ENCODE measurements at regions not wholly inside any gene's neighbourhood (a gene's known extent, or its start where the extent isn't known, plus 50 kb on each side); places are given as distances from the start of the nearest gene placed in this dataset.

- DNase-seq (no peak), ATAC-seq (ENCODE audit: low read depth in 2 of 2) (no peak)
- H3K4me3 ChIP-seq (ENCODE audit: low read depth, low read length) = no peak overlapping the region
- H3K36me3 Mint-ChIP-seq = no peaks in the 10 kb centered on the region
- H3K36me3 ChIP-seq (ENCODE audit: control insufficient read depth, insufficient read depth, low read length) = no peaks in the 10 kb centered on the region
- peaks cover 2 to 4% of the 10 kb centered on the region in 2 experiments for H3K9me3 ChIP-seq (ENCODE audit: control insufficient read depth in 2 of 2, low read length in 2 of 2)
- peaks cover 0 to 33% (median 10%) of the 10 kb centered on the region in 7 donors for H3K9me3 Mint-ChIP-seq
- no peak overlapping the region for H3K27ac ChIP-seq (ENCODE audit: insufficient read depth, low read length, poor library complexity, severe bottlenecking)
- no peaks in the 10 kb centered on the region for H3K4me1 ChIP-seq (ENCODE audit: control insufficient read depth, insufficient read depth, low read length, poor library complexity, severe bottlenecking)
- H3K27me3 ChIP-seq (ENCODE audit: control insufficient read depth, insufficient read depth, low read length) = no peaks in the 10 kb centered on the region
- no peaks in the 10 kb centered on the region for H3K27me3 Mint-ChIP-seq
- no peaks in the 10 kb centered on the region for H3K4me1 Mint-ChIP-seq
- no peak overlapping the region for H3K4me3 Mint-ChIP-seq
- H3K27ac Mint-ChIP-seq = no peak overlapping the region
These were observed 2413.8 kb upstream of the RAG2 start for GRCh38 chr11:39011797-39012196.

GRCh38 chr11:38990841-38991240 lies 2392.8 kb upstream of the RAG2 start:
- Histone ChIP-seq H3K4me1 (ENCODE audit: control insufficient read depth, insufficient read depth, low read length, poor library complexity, severe bottlenecking) (no peaks in the 10 kb centered on the region), H3K4me3 (ENCODE audit: low read depth, low read length) (no peak overlapping the region), H3K36me3 (ENCODE audit: control insufficient read depth, insufficient read depth, low read length) (no peaks in the 10 kb centered on the region), H3K9me3 (ENCODE audit: control insufficient read depth in 2 of 2, low read length in 2 of 2) (peaks cover 2 to 11% of the 10 kb centered on the region in 2 experiments), H3K27me3 (ENCODE audit: control insufficient read depth, insufficient read depth, low read length) (no peaks in the 10 kb centered on the region), H3K27ac (ENCODE audit: insufficient read depth, low read length, poor library complexity, severe bottlenecking) (no peak overlapping the region)
- H3K36me3 Mint-ChIP-seq = no peaks in the 10 kb centered on the region
- ATAC-seq (ENCODE audit: low read depth in 2 of 2) (no peak), DNase-seq (no peak)
- H3K27ac Mint-ChIP-seq = no peak overlapping the region
- H3K27me3 Mint-ChIP-seq = no peaks in the 10 kb centered on the region
- H3K9me3 Mint-ChIP-seq = peaks cover 4 to 18% (median 14%) of the 10 kb centered on the region in 7 donors
- H3K4me3 Mint-ChIP-seq = no peak overlapping the region
- no peaks in the 10 kb centered on the region for H3K4me1 Mint-ChIP-seq

GRCh38 chr11:38990139-38990538 lies 2392.1 kb upstream of the RAG2 start:
- Histone ChIP-seq H3K4me3 (ENCODE audit: low read depth, low read length) (no peak overlapping the region), H3K36me3 (ENCODE audit: control insufficient read depth, insufficient read depth, low read length) (no peaks in the 10 kb centered on the region), H3K9me3 (ENCODE audit: control insufficient read depth in 2 of 2, low read length in 2 of 2) (peaks cover 2 to 11% of the 10 kb centered on the region in 2 experiments), H3K27ac (ENCODE audit: insufficient read depth, low read length, poor library complexity, severe bottlenecking) (no peak overlapping the region), H3K27me3 (ENCODE audit: control insufficient read depth, insufficient read depth, low read length) (no peaks in the 10 kb centered on the region), H3K4me1 (ENCODE audit: control insufficient read depth, insufficient read depth, low read length, poor library complexity, severe bottlenecking) (no peaks in the 10 kb centered on the region)
- no peak for ATAC-seq (ENCODE audit: low read depth in 2 of 2)
- H3K9me3 Mint-ChIP-seq = peaks cover 4 to 25% (median 15%) of the 10 kb centered on the region in 7 donors
- no peaks in the 10 kb centered on the region for H3K36me3 Mint-ChIP-seq
- H3K27ac Mint-ChIP-seq = no peak overlapping the region
- no peaks in the 10 kb centered on the region for H3K4me1 Mint-ChIP-seq
- no peak overlapping the region for H3K4me3 Mint-ChIP-seq
- no peaks in the 10 kb centered on the region for H3K27me3 Mint-ChIP-seq
- DNase-seq = no peak

- no peaks in the 10 kb centered on the region for H3K27me3 ChIP-seq (ENCODE audit: control insufficient read depth, insufficient read depth, low read length)
- Mint-ChIP-seq H3K27ac (no peak overlapping the region), H3K4me1 (no peaks in the 10 kb centered on the region), H3K4me3 (no peak overlapping the region), H3K9me3 (peaks cover 4 to 28% (median 15%) of the 10 kb centered on the region in 7 donors), H3K27me3 (no peaks in the 10 kb centered on the region), H3K36me3 (no peaks in the 10 kb centered on the region)
- H3K36me3 ChIP-seq (ENCODE audit: control insufficient read depth, insufficient read depth, low read length) = no peaks in the 10 kb centered on the region
- no peaks in the 10 kb centered on the region for H3K4me1 ChIP-seq (ENCODE audit: control insufficient read depth, insufficient read depth, low read length, poor library complexity, severe bottlenecking)
- ATAC-seq (ENCODE audit: low read depth in 2 of 2) = no peak
- H3K27ac ChIP-seq (ENCODE audit: insufficient read depth, low read length, poor library complexity, severe bottlenecking) = no peak overlapping the region
- no peak overlapping the region for H3K4me3 ChIP-seq (ENCODE audit: low read depth, low read length)
- peaks cover 2 to 8% of the 10 kb centered on the region in 2 experiments for H3K9me3 ChIP-seq (ENCODE audit: control insufficient read depth in 2 of 2, low read length in 2 of 2)
- no peak for DNase-seq
These were observed 2390.9 kb upstream of the RAG2 start for GRCh38 chr11:38988908-38989307.

GRCh38 chr11:38972220-38972619 lies 2374.2 kb upstream of the RAG2 start:
- no peak overlapping the region for H3K4me3 ChIP-seq (ENCODE audit: low read depth, low read length)
- H3K9me3 Mint-ChIP-seq = peaks cover 1 to 14% (median 7%) of the 10 kb centered on the region in 7 donors
- H3K9me3 ChIP-seq (ENCODE audit: control insufficient read depth in 2 of 2, low read length in 2 of 2) = no peaks in the 10 kb centered on the region
- H3K4me3 Mint-ChIP-seq = no peak overlapping the region
- H3K27me3 ChIP-seq (ENCODE audit: control insufficient read depth, insufficient read depth, low read length) = no peaks in the 10 kb centered on the region
- H3K4me1 ChIP-seq (ENCODE audit: control insufficient read depth, insufficient read depth, low read length, poor library complexity, severe bottlenecking) = no peaks in the 10 kb centered on the region
- no peaks in the 10 kb centered on the region for H3K36me3 Mint-ChIP-seq
- no peak for ATAC-seq (ENCODE audit: low read depth in 2 of 2)
- no peaks in the 10 kb centered on the region for H3K4me1 Mint-ChIP-seq
- no peaks in the 10 kb centered on the region for H3K27me3 Mint-ChIP-seq
- H3K27ac ChIP-seq (ENCODE audit: insufficient read depth, low read length, poor library complexity, severe bottlenecking) = no peak overlapping the region
- no peaks in the 10 kb centered on the region for H3K36me3 ChIP-seq (ENCODE audit: control insufficient read depth, insufficient read depth, low read length)
- no peak for DNase-seq
- H3K27ac Mint-ChIP-seq = no peak overlapping the region

- Mint-ChIP-seq H3K27ac (no peak overlapping the region), H3K4me3 (no peak overlapping the region), H3K9me3 (peaks cover 1 to 14% (median 8%) of the 10 kb centered on the region in 7 donors), H3K4me1 (no peaks in the 10 kb centered on the region), H3K27me3 (no peaks in the 10 kb centered on the region), H3K36me3 (no peaks in the 10 kb centered on the region)
- H3K36me3 ChIP-seq (ENCODE audit: control insufficient read depth, insufficient read depth, low read length) = no peaks in the 10 kb centered on the region
- H3K4me3 ChIP-seq (ENCODE audit: low read depth, low read length) = no peak overlapping the region
- DNase-seq (no peak), ATAC-seq (ENCODE audit: low read depth in 2 of 2) (no peak)
- no peaks in the 10 kb centered on the region for H3K27me3 ChIP-seq (ENCODE audit: control insufficient read depth, insufficient read depth, low read length)
- H3K9me3 ChIP-seq (ENCODE audit: control insufficient read depth in 2 of 2, low read length in 2 of 2) = no peaks in the 10 kb centered on the region
- H3K27ac ChIP-seq (ENCODE audit: insufficient read depth, low read length, poor library complexity, severe bottlenecking) = no peak overlapping the region
- H3K4me1 ChIP-seq (ENCODE audit: control insufficient read depth, insufficient read depth, low read length, poor library complexity, severe bottlenecking) = no peaks in the 10 kb centered on the region
These were observed 2373.1 kb upstream of the RAG2 start for GRCh38 chr11:38971141-38971540.

GRCh38 chr11:38968951-38969350 lies 2370.9 kb upstream of the RAG2 start:
- no peak overlapping the region for H3K27ac Mint-ChIP-seq
- ATAC-seq (ENCODE audit: low read depth in 2 of 2) = no peak
- no peaks in the 10 kb centered on the region for H3K4me1 Mint-ChIP-seq
- Histone ChIP-seq H3K4me3 (ENCODE audit: low read depth, low read length) (no peak overlapping the region), H3K27ac (ENCODE audit: insufficient read depth, low read length, poor library complexity, severe bottlenecking) (no peak overlapping the region), H3K36me3 (ENCODE audit: control insufficient read depth, insufficient read depth, low read length) (no peaks in the 10 kb centered on the region), H3K9me3 (ENCODE audit: control insufficient read depth in 2 of 2, low read length in 2 of 2) (no peaks in the 10 kb centered on the region), H3K4me1 (ENCODE audit: control insufficient read depth, insufficient read depth, low read length, poor library complexity, severe bottlenecking) (no peaks in the 10 kb centered on the region), H3K27me3 (ENCODE audit: control insufficient read depth, insufficient read depth, low read length) (no peaks in the 10 kb centered on the region)
- peaks cover 7 to 16% (median 9%) of the 10 kb centered on the region in 7 donors for H3K9me3 Mint-ChIP-seq
- H3K4me3 Mint-ChIP-seq = no peak overlapping the region
- no peaks in the 10 kb centered on the region for H3K36me3 Mint-ChIP-seq
- H3K27me3 Mint-ChIP-seq = no peaks in the 10 kb centered on the region
- DNase-seq = no peak

- DNase-seq (no peak), ATAC-seq (ENCODE audit: low read depth in 2 of 2) (no peak)
- Mint-ChIP-seq H3K27ac (no peak overlapping the region), H3K36me3 (no peaks in the 10 kb centered on the region), H3K4me1 (no peaks in the 10 kb centered on the region), H3K9me3 (peaks cover 0 to 5% (median 2%) of the 10 kb centered on the region in 7 donors), H3K4me3 (no peak overlapping the region), H3K27me3 (no peaks in the 10 kb centered on the region)
- Histone ChIP-seq H3K27me3 (ENCODE audit: control insufficient read depth, insufficient read depth, low read length) (no peaks in the 10 kb centered on the region), H3K36me3 (ENCODE audit: control insufficient read depth, insufficient read depth, low read length) (no peaks in the 10 kb centered on the region), H3K4me3 (ENCODE audit: low read depth, low read length) (no peak overlapping the region), H3K27ac (ENCODE audit: insufficient read depth, low read length, poor library complexity, severe bottlenecking) (no peak overlapping the region), H3K9me3 (ENCODE audit: control insufficient read depth in 2 of 2, low read length in 2 of 2) (peaks cover 0 to 8% of the 10 kb centered on the region in 2 experiments), H3K4me1 (ENCODE audit: control insufficient read depth, insufficient read depth, low read length, poor library complexity, severe bottlenecking) (no peaks in the 10 kb centered on the region)
These were observed 2354.7 kb upstream of the RAG2 start for GRCh38 chr11:38952698-38953097.
